ENCODE measurements at regions not wholly inside any gene's neighbourhood (a gene's known extent, or its start where the extent isn't known, plus 50 kb on each side); places are given as distances from the start of the nearest gene placed in this dataset.

- no peak for DNase-seq (ENCODE audit: low spot score in 2 of 2)
- intact Hi-C loops (cut with DNase I; ENCODE audit: low total_unique reads): no loop called here
- no peak for TF ChIP-seq CTCF (IDR thresholded peaks at IDR 0.05)
- no peak for TF ChIP-seq POLR2A (IDR thresholded peaks at IDR 0.05)
- WGBS, 2 donors: 56 to 78% methylated on average over 3 of the region's 3 CpGs
- no peak overlapping the region for H3K4me3 ChIP-seq (ENCODE audit: low read depth, poor library complexity, severe bottlenecking)
These were observed 1039.3 kb upstream of the AGA start for GRCh38 chr4:178481564-178481963.

- no peak for TF ChIP-seq POLR2A (IDR thresholded peaks at IDR 0.05)
- TF ChIP-seq CTCF (IDR thresholded peaks at IDR 0.05): no peak
- WGBS, 2 donors: 88 to 89% methylated on average over 3 of the region's 3 CpGs
- no peak for DNase-seq (ENCODE audit: low spot score in 2 of 2)
- H3K4me3 ChIP-seq (ENCODE audit: low read depth, poor library complexity, severe bottlenecking): no peak overlapping the region
- intact Hi-C loops (cut with DNase I; ENCODE audit: low total_unique reads): no loop called here
These were observed 1080.8 kb upstream of the AGA start for GRCh38 chr4:178523038-178523437.

- no peak for DNase-seq (ENCODE audit: low spot score in 2 of 2)
- TF ChIP-seq POLR2A (IDR thresholded peaks at IDR 0.05): no peak
- no peak overlapping the region for H3K4me3 ChIP-seq (ENCODE audit: low read depth, poor library complexity, severe bottlenecking)
- 57 to 58% methylated on average over 3 of the region's 3 CpGs for WGBS, 2 donors
- intact Hi-C loops (cut with DNase I; ENCODE audit: low total_unique reads): no loop called here
These were observed 1093.8 kb upstream of the AGA start for GRCh38 chr4:178535939-178536579.

- no peak for DNase-seq (ENCODE audit: low spot score in 2 of 2)
- intact Hi-C loops (cut with DNase I; ENCODE audit: low total_unique reads): no loop called here
- 0% methylated on average over 1 of the region's 1 CpG for WGBS, 2 donors
- no peak overlapping the region for H3K4me3 ChIP-seq (ENCODE audit: low read depth, poor library complexity, severe bottlenecking)
- TF ChIP-seq CTCF (IDR thresholded peaks at IDR 0.05) (no peak), POLR2A (IDR thresholded peaks at IDR 0.05) (no peak)
These were observed 1111.0 kb upstream of the AGA start for GRCh38 chr4:178553201-178553600.

- WGBS, 2 donors: 55 to 74% methylated on average over 1 of the region's 1 CpG
- no peak overlapping the region for H3K4me3 ChIP-seq (ENCODE audit: low read depth, poor library complexity, severe bottlenecking)
- no peak for DNase-seq (ENCODE audit: low spot score in 2 of 2)
- intact Hi-C loops (cut with DNase I; ENCODE audit: low total_unique reads): no loop called here
- TF ChIP-seq POLR2A (IDR thresholded peaks at IDR 0.05) (no peak), CTCF (IDR thresholded peaks at IDR 0.05) (no peak)
These were observed 1112.1 kb upstream of the AGA start for GRCh38 chr4:178554352-178554751.

GRCh38 chr4:178556796-178557195, 1114.6 kb upstream of the AGA start:
- no peak for TF ChIP-seq POLR2A (IDR thresholded peaks at IDR 0.05)
- no peak for TF ChIP-seq CTCF (IDR thresholded peaks at IDR 0.05)
- 48 to 49% methylated on average over 2 of the region's 2 CpGs for WGBS, 2 donors
- intact Hi-C loops (cut with DNase I; ENCODE audit: low total_unique reads): no loop called here
- no peak overlapping the region for H3K4me3 ChIP-seq (ENCODE audit: low read depth, poor library complexity, severe bottlenecking)
- no peak for DNase-seq (ENCODE audit: low spot score in 2 of 2)
